ENCODE measurements at regions not wholly inside any gene's neighbourhood (a gene's known extent, or its start where the extent isn't known, plus 50 kb on each side); places are given as distances from the start of the nearest gene placed in this dataset.

DNA sequence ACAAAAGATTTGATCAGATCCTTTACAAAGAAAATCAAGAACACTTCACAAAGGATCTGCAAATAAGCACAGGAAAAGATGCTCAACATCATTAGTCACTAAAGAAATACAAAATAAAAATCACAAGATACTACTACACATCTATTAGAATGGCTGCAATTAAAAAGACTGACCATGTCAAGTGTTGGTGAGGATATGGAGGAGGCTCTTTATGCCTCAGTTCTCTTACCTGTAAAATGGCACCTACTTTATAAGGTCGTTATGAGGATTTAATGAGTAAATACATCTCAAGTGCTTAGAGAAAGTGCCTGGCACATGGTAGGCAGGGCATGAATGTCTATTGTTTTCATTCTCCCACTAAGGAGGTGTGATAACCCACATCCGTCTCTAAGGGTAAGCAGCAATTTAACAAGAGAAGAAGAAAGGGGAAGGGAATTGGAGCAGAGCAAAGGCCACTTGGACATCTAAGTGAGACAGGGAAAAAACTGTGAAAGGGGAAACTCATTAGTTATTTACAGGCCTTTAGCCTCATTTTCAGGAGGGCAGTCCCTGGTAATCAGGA, 157.5 kb upstream of the NFE2L3 start:
- H3K9me3 ChIP-seq (ENCODE audit: control insufficient read depth, low read length): no peaks in the 10 kb centered on the region
- no peaks in the 10 kb centered on the region for H3K27me3 ChIP-seq (ENCODE audit: control insufficient read depth, insufficient read depth)

DNA sequence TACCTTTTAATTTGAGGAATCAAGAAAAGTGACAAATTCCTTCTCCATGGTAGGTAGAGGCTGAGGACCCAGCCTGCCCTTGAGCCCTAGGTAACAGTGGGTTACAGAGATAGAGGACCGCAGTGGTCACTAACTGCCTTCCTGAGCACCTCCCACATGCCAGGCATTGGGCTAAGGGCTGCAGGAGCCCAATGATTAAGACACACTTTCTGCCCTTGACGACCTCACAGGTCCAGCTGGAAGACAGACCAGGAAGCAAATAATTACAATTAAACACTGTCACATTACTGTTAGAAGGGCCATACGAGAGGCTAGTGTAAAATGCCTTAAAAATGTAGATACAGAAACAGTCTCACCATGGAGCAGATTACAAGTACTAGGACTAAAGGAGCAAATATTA, 156.8 kb upstream of the NFE2L3 start:
- Histone ChIP-seq H3K27ac (ENCODE audit: low read length) (no peak overlapping the region), H3K27me3 (ENCODE audit: control insufficient read depth, insufficient read depth) (no peaks in the 10 kb centered on the region), H3K4me1 (ENCODE audit: control insufficient read depth, insufficient read depth, low read length) (no peaks in the 10 kb centered on the region), H3K4me3 (ENCODE audit: low read length) (no peak overlapping the region), H3K9me3 (ENCODE audit: control insufficient read depth, low read length) (no peaks in the 10 kb centered on the region)
- WGBS: 61% methylated on average over 3 of the region's 3 CpGs
- no peak for ATAC-seq
- no peak for DNase-seq
- intact Hi-C loops (cut with DNase I): no loop called here

More for the DNA sequence above, 157.5 kb upstream of the NFE2L3 start:
- Histone ChIP-seq H3K4me3 (ENCODE audit: low read length) (no peak overlapping the region), H3K4me1 (ENCODE audit: control insufficient read depth, insufficient read depth, low read length) (no peaks in the 10 kb centered on the region), H3K27ac (ENCODE audit: low read length) (no peak overlapping the region)
- ATAC-seq (no peak), DNase-seq (no peak)
- 79% methylated on average over 2 of the region's 2 CpGs for WGBS
- intact Hi-C loops (cut with DNase I): no loop called here

DNA sequence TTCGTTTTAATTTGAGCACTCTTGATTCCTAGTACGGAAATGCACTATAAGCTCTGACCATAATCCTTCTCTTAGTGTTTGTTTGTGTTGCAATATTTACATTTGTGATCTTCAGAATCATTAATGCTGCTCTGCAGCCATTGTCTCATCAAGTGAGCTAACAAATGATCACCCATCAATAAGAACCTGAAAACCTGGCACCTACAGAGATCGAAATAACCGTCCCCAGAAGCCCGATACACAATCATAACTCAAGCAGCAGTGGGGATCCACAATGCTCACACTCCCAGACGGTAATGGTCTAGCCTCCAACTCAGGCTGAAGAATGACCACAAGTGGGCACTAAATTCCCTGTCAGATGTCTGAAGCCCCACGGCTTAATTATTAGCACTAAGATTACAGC, 156.0 kb upstream of the NFE2L3 start:
- intact Hi-C loops (cut with DNase I): no loop called here
- 71% methylated on average over 7 of the region's 7 CpGs for WGBS
- Histone ChIP-seq H3K4me1 (ENCODE audit: control insufficient read depth, insufficient read depth, low read length) (no peaks in the 10 kb centered on the region), H3K27ac (ENCODE audit: low read length) (no peak overlapping the region), H3K27me3 (ENCODE audit: control insufficient read depth, insufficient read depth) (no peaks in the 10 kb centered on the region), H3K4me3 (ENCODE audit: low read length) (no peak overlapping the region), H3K9me3 (ENCODE audit: control insufficient read depth, low read length) (no peaks in the 10 kb centered on the region)
- DNase-seq (no peak), ATAC-seq (no peak)

DNA sequence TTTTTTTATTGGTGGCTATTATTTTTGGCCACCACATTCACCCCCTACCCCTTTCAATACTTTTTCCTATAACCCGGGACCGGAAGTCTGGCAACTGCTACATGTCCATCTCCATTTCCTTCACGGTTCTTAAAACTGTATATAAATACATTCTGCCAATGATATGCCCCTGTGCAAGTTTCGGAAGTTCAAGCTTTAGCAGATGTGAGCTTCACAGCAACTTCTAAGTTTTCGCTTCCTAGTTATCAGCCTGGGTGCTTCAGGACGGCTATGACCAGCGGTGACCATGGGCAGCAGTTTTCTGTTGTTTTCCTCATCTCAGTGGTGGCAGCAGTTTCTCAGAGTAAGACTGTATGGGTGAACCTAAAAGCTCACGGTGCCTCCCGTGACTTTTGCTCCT, 153.5 kb upstream of the NFE2L3 start:
- 82% methylated on average over 9 of the region's 9 CpGs for WGBS

DNA sequence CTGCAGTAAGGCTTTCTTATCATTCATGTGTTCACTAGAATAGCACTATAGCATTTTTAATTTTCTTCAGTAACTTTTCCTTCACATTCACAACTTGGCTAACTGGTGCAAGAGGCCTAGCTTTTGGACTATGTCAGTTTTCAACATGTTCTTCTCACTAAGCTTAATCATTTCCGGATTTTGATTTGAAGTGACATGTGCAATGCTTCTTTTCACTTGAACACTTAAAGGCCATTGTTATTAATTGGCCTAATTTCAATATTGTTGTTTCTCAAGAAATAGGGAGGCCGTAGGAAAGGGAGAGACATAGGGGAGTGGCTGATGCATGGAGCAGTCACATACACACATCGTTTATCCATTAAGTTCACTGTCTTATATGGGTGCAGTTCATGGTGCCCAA, 151.2 kb upstream of the NFE2L3 start:
- DNase-seq (no peak), ATAC-seq (no peak)
- Histone ChIP-seq H3K27me3 (ENCODE audit: control insufficient read depth, insufficient read depth) (no peaks in the 10 kb centered on the region), H3K4me3 (ENCODE audit: low read length) (no peak overlapping the region), H3K9me3 (ENCODE audit: control insufficient read depth, low read length) (no peaks in the 10 kb centered on the region), H3K4me1 (ENCODE audit: control insufficient read depth, insufficient read depth, low read length) (no peaks in the 10 kb centered on the region), H3K27ac (ENCODE audit: low read length) (no peak overlapping the region)
- intact Hi-C loops (cut with DNase I): no loop called here
- WGBS: 58% methylated on average over 3 of the region's 3 CpGs

More for the DNA sequence above, 153.5 kb upstream of the NFE2L3 start:
- Histone ChIP-seq H3K27ac (ENCODE audit: low read length) (no peak overlapping the region), H3K4me3 (ENCODE audit: low read length) (no peak overlapping the region), H3K27me3 (ENCODE audit: control insufficient read depth, insufficient read depth) (no peaks in the 10 kb centered on the region), H3K9me3 (ENCODE audit: control insufficient read depth, low read length) (no peaks in the 10 kb centered on the region), H3K4me1 (ENCODE audit: control insufficient read depth, insufficient read depth, low read length) (no peaks in the 10 kb centered on the region)
- intact Hi-C loops (cut with DNase I): no loop called here
- ATAC-seq (no peak), DNase-seq (no peak)

DNA sequence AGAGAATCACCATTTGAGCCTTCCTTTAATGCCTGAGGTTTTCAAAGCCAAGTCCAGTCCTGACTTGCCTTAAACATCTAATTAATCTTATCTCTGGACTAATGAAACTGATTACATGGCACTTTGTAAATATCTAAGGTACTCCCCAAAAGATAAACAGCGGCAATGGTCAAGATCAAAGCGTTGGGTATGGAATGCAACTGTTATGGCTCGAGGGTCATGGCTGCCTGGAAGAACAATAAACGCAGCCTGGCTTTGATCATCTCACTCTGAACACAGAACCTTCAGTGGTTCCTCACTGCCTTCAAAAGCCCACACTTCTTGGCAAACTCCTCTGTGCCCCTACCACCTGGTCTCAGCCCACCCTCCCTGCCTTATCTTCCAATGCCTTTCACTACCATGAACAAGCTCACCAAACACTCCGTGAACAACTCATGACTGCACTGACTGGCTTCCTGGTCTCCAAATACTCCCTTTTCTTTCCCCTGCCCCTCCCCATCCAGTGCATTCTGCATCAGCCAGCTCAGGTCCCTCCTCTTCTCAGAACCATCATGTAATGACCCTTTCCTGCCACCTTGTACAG, 150.2 kb upstream of the NFE2L3 start:
- Histone ChIP-seq H3K4me1 (ENCODE audit: control insufficient read depth, insufficient read depth, low read length) (no peaks in the 10 kb centered on the region), H3K4me3 (ENCODE audit: low read length) (no peak overlapping the region), H3K27ac (ENCODE audit: low read length) (no peak overlapping the region), H3K27me3 (ENCODE audit: control insufficient read depth, insufficient read depth) (no peaks in the 10 kb centered on the region), H3K9me3 (ENCODE audit: control insufficient read depth, low read length) (no peaks in the 10 kb centered on the region)
- ATAC-seq: no peak
- DNase-seq: no peak
- intact Hi-C loops (cut with DNase I): no loop called here
- WGBS: 65% methylated on average over 5 of the region's 5 CpGs

DNA sequence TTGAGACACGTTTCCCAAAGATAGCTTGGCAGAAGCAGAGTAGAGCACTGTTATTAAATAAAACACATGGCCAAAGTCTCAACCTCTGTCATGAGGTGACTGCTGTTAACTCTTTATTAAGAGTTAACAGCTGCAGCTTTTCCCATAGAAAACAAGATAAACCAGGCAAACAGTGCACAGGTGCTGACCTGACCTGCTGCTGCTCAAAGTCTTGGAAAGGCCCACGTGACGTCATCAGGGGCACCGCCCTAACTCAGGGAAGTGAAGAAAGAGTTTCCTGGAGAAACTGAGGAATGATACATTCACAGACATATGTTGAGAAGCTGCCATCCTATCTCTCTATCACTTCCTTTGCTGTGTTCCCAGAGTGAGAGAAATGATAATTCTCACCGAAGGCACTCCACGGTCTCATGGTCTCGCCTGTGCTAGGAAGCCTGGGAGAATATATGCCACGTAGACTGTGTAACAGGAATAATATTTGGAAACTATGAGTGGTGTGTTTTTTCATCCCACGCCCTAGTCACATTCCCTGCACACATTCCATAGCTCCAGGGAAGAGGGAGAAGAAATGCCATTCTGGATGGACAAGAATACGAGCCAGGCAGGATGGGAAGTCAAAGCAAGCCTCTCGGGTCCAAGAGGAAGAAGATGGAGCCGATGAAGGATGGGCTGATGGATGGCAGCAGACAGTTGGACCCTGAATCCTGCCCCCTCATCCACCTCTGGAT, 146.2 kb upstream of the NFE2L3 start:
- Histone ChIP-seq H3K9me3 (ENCODE audit: control insufficient read depth, low read length) (no peaks in the 10 kb centered on the region), H3K4me1 (ENCODE audit: control insufficient read depth, insufficient read depth, low read length) (no peaks in the 10 kb centered on the region), H3K27me3 (ENCODE audit: control insufficient read depth, insufficient read depth) (no peaks in the 10 kb centered on the region), H3K4me3 (ENCODE audit: low read length) (no peak overlapping the region), H3K27ac (ENCODE audit: low read length) (no peak overlapping the region)
- ATAC-seq: no peak
- DNase-seq: no peak
- WGBS: 47% methylated on average over 12 of the region's 12 CpGs
- intact Hi-C loops (cut with DNase I): no loop called here

DNA sequence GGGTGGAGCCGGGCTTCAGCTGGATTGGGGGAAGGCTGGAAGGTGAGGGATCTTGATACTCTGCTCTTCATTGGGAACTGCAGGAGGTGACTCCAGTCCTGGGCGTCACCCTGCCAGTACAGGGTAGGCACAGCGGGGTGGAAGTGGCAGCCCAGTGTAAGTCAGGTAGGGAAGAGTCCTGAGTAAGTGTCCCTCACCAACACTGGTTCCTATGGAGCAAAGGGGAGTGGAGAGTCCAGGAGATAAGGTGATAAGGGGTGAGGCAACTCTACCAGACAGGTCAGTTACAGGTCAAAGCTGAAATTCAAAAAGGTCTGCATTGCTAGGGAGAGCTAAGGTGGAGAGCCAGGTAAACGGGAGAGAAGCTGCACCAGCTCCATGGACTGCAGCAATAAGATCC, 145.6 kb upstream of the NFE2L3 start:
- Histone ChIP-seq H3K27ac (ENCODE audit: low read length) (no peak overlapping the region), H3K4me3 (ENCODE audit: low read length) (no peak overlapping the region), H3K9me3 (ENCODE audit: control insufficient read depth, low read length) (no peaks in the 10 kb centered on the region), H3K27me3 (ENCODE audit: control insufficient read depth, insufficient read depth) (no peaks in the 10 kb centered on the region), H3K4me1 (ENCODE audit: control insufficient read depth, insufficient read depth, low read length) (no peaks in the 10 kb centered on the region)
- ATAC-seq (no peak), DNase-seq (no peak)
- WGBS: 82% methylated on average over 4 of the region's 4 CpGs
- intact Hi-C loops (cut with DNase I): no loop called here

DNA sequence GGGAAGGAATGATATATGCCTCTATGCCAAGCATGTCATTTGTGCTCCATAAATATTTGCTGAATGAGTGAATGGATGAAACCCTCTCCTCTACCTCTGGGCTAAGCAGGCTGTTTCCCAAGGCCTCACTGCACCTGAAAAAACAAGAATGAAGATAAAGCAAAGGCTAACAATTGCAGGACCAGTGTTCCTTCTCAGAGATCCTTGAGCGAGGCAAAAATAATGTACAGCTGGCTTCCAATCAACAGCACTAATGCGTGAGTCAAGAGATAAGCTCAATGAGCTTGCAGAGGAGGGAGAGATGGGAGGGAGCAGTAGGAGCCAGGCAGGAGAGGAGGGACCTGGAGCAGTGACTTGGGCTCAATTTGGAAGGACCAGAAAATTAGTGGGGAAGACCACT, 144.5 kb upstream of the NFE2L3 start:
- no peaks in the 10 kb centered on the region for H3K27me3 ChIP-seq (ENCODE audit: control insufficient read depth, insufficient read depth)
- H3K4me1 ChIP-seq (ENCODE audit: control insufficient read depth, insufficient read depth, low read length): no peaks in the 10 kb centered on the region
- ATAC-seq (no peak), DNase-seq (no peak)
- WGBS: 27% methylated on average over 2 of the region's 2 CpGs
- intact Hi-C loops (cut with DNase I): no loop called here
- no peak overlapping the region for H3K4me3 ChIP-seq (ENCODE audit: low read length)
- H3K27ac ChIP-seq (ENCODE audit: low read length): no peak overlapping the region
- H3K9me3 ChIP-seq (ENCODE audit: control insufficient read depth, low read length): no peaks in the 10 kb centered on the region

DNA sequence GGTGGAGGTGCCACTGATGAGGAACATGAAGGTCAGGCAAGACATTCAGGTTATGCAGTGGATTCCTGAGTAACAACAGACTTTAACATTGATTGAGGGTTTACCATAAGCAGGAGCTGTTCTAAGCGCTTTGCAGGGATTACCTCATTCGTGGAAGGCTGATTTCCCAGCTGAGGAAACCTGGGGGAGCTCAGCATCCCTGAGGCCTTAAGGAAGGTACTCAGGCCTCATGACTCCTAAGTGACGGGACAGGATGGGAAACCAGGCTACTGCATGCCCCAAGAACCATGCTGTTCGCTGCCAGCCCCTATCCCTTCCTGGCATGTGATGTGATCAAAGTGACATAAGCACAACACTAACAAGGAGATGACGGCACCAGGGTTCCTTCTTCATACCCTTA, 143.6 kb upstream of the NFE2L3 start:
- H3K27me3 ChIP-seq (ENCODE audit: control insufficient read depth, insufficient read depth): no peaks in the 10 kb centered on the region
- DNase-seq (no peak), ATAC-seq (no peak)
- H3K4me1 ChIP-seq (ENCODE audit: control insufficient read depth, insufficient read depth, low read length): no peaks in the 10 kb centered on the region
- H3K27ac ChIP-seq (ENCODE audit: low read length): no peak overlapping the region
- WGBS: 68% methylated on average over 5 of the region's 5 CpGs
- intact Hi-C loops (cut with DNase I): no loop called here
- no peaks in the 10 kb centered on the region for H3K9me3 ChIP-seq (ENCODE audit: control insufficient read depth, low read length)
- no peak overlapping the region for H3K4me3 ChIP-seq (ENCODE audit: low read length)

DNA sequence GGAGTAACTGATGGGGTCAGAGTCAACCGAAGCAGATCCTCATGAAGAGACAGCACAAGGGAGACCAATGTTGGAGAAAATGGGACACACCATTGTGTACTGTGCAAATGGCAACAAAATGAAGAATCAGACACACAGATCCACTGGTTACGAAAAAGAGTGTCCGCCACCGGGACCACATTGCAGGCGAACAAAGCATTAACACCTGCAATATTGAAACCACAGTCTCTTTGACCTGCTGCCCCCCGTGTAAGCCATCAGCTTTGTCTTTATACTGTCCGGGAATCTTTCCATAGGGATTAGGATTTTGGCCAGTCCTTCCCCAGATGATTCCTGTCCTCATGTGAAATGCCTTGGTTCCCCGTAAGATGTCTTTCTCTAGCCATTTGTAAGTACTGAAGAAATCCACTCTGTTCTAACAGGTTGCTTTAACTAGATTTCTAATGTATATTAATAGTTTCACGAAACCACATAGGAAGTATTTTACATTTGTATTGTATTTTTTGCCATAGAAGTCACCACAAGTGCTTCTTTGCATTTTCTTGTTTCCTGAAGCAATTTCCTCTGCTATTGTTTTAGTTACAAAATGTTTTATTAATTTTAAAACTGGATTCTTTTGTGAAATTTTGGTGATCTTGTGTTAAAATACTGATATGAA, 140.8 kb upstream of the NFE2L3 start:
- H3K27ac ChIP-seq (ENCODE audit: low read length): no peak overlapping the region
- no peaks in the 10 kb centered on the region for H3K27me3 ChIP-seq (ENCODE audit: control insufficient read depth, insufficient read depth)
- H3K4me3 ChIP-seq (ENCODE audit: low read length): no peak overlapping the region
- no peaks in the 10 kb centered on the region for H3K4me1 ChIP-seq (ENCODE audit: control insufficient read depth, insufficient read depth, low read length)
- intact Hi-C loops (cut with DNase I): no loop called here
- ATAC-seq (no peak), DNase-seq (no peak)
- H3K9me3 ChIP-seq (ENCODE audit: control insufficient read depth, low read length): no peaks in the 10 kb centered on the region
- WGBS: 76% methylated on average over 9 of the region's 9 CpGs

Data from right cardiac atrium (tissue), 5 donors.